ENCODE measurements at regions not wholly inside any gene's neighbourhood (a gene's known extent, or its start where the extent isn't known, plus 50 kb on each side); places are given as distances from the start of the nearest gene placed in this dataset.
"Not testable (repeated sequence)": the region's sequence is repeated elsewhere in the genome, so short reads cannot be mapped to it uniquely, and the experiment has no call there.

- no peak for TF ChIP-seq ZFX (IDR thresholded peaks at IDR 0.05; ENCODE audit: borderline replicate concordance)
- no peak for TF ChIP-seq CTCF (IDR thresholded peaks at IDR 0.05)
- H3K27ac ChIP-seq, result no peak overlapping the region
These were observed 84.5 kb upstream of the PLET1 start for GRCh38 chr11:112345166-112345565.

- H3K27ac ChIP-seq, result no peak overlapping the region
- TF ChIP-seq ZFX (IDR thresholded peaks at IDR 0.05; ENCODE audit: borderline replicate concordance), result no peak
- no peak for TF ChIP-seq CTCF (IDR thresholded peaks at IDR 0.05)
These were observed 85.0 kb upstream of the PLET1 start for GRCh38 chr11:112345706-112346105.

- TF ChIP-seq ZFX (IDR thresholded peaks at IDR 0.05; ENCODE audit: borderline replicate concordance) (no peak), CTCF (IDR thresholded peaks at IDR 0.05) (no peak)
- H3K27ac ChIP-seq, result no peak overlapping the region
These were observed 85.9 kb upstream of the PLET1 start for GRCh38 chr11:112346586-112346985.

GRCh38 chr11:112348480-112349029 lies 87.9 kb upstream of the PLET1 start:
- H3K27ac ChIP-seq, result no peak overlapping the region
- no peak for TF ChIP-seq CTCF (IDR thresholded peaks at IDR 0.05)
- TF ChIP-seq ZFX (IDR thresholded peaks at IDR 0.05; ENCODE audit: borderline replicate concordance), result no peak

DNA sequence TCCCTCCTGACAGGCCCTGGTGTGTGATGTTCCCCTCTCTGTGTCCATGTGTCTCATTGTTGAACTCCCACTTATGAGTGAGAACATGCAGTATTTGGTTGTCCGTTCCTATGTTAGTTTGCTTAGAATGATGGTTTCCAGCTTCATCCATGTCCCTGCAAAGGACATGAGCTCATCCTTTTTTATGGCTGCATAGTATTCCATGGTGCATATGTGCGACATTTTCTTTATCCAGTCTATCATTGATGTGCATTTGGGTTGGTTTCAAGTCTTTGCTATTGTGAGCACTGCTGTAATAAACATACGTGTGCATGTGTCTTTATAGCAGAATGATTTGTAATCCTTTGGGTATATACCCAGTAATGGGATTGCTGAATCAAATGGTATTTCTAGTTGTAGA lies 90.8 kb upstream of the PLET1 start:
- H3K27ac ChIP-seq, result not testable (repeated sequence)

GRCh38 chr11:112352907-112353306 lies 92.2 kb upstream of the PLET1 start:
- H3K27ac ChIP-seq, result no peak overlapping the region
- TF ChIP-seq ZFX (IDR thresholded peaks at IDR 0.05; ENCODE audit: borderline replicate concordance) (no peak), CTCF (IDR thresholded peaks at IDR 0.05) (no peak)

GRCh38 chr11:112354364-112354763 lies 93.7 kb upstream of the PLET1 start:
- TF ChIP-seq CTCF (IDR thresholded peaks at IDR 0.05), result no peak
- no peak for TF ChIP-seq ZFX (IDR thresholded peaks at IDR 0.05; ENCODE audit: borderline replicate concordance)
- no peak overlapping the region for H3K27ac ChIP-seq

- TF ChIP-seq CTCF (IDR thresholded peaks at IDR 0.05) (peak; percentile 67), ZFX (IDR thresholded peaks at IDR 0.05; ENCODE audit: borderline replicate concordance) (no peak)
- no peak overlapping the region for H3K27ac ChIP-seq
These were observed 95.1 kb upstream of the PLET1 start for GRCh38 chr11:112355726-112356125.
